AG09319 (cell line): ENCODE measurements at regions not wholly inside any gene's neighbourhood (a gene's known extent, or its start where the extent isn't known, plus 50 kb on each side); places are given as distances from the start of the nearest gene placed in this dataset.
"Not testable (repeated sequence)": the region's sequence is repeated elsewhere in the genome, so short reads cannot be mapped to it uniquely, and the experiment has no call there.

Experiments used
- DNase-seq: peaks from one replicate; pipeline ENCODE4 v3.0.0-alpha.2; 2010; ENCODE audit warnings: low read depth; ENCODE audit errors: extremely low read depth
- CTCF ChIP-seq: IDR thresholded peaks from 2 replicates; pipeline ENCODE4 v1.5.1; 2011; ENCODE audit warnings: low read depth, mild to moderate bottlenecking, inconsistent platforms, low read length, moderate library complexity

- no peak for TF ChIP-seq CTCF
- DNase-seq, result no peak
Observed at GRCh38 chr2:175277772-175278171, 96.3 kb upstream of the ATP5MC3 start.

GRCh38 chr2:175275539-175275938, 94.0 kb upstream of the ATP5MC3 start:
- TF ChIP-seq CTCF, result no peak

GRCh38 chr2:175259164-175259563, 77.7 kb upstream of the ATP5MC3 start:
- no peak for TF ChIP-seq CTCF
- DNase-seq, result no peak

More at GRCh38 chr2:175275539-175275938, 94.0 kb upstream of the ATP5MC3 start:
- DNase-seq, result no peak

- TF ChIP-seq CTCF, result no peak
- DNase-seq, result no peak
Observed at GRCh38 chr2:175256806-175257585, 75.5 kb upstream of the ATP5MC3 start.

GRCh38 chr2:175256391-175256790, 74.9 kb upstream of the ATP5MC3 start:
- not testable (repeated sequence) for DNase-seq

DNA sequence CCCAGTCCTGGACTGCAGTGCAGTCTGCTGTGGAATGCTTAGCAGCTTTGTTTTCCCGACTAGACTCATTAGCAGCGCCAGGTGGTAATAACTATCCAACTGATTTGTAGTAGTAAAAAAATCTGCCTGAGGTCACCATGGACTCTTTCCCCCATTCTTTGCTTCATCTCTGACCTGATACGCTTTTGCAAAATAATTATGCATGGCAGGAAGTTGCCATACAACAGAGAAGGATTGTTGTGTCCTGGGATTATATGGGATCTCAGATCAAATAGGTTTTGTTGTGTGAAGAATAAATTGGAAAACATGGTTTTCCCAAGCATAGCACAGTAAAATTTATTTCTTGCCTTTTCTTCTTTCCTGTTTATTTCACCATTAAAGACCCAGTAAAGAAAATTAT, 72.4 kb upstream of the ATP5MC3 start:
- no peak for DNase-seq
- TF ChIP-seq CTCF, result no peak

GRCh38 chr2:175251425-175252041, 70.0 kb upstream of the ATP5MC3 start:
- peak; percentile 67 for TF ChIP-seq CTCF
- peak; percentile 0 for DNase-seq
